ENCODE measurements at regions not wholly inside any gene's neighbourhood (a gene's known extent, or its start where the extent isn't known, plus 50 kb on each side); places are given as distances from the start of the nearest gene placed in this dataset.
A peak's percentile ranks its signal among the peaks of the same experiment; 100 is the strongest.

DNA sequence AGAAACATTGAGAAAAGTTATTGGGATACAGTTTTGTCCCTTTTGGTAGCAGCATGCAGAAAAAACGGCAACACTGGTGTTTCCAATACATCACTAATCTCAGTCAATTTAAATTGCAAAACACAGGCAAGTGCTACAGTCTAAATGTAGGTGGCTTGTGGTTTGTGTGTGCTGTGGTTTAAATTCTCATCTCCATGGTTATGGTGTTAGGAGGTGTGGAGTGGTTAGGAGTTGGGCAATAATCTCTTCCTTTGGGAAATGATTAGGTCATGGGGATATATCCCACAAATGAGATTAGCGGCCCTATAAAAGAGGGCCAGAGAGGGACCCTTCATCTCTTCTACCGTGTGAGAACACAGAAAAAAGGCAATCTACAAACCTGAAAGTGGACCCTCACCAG is 1344.3 kb downstream of the ADGRL3 start:
- peaks cover 0 to under 1% of the 10 kb centered on the region in 2 donors for H3K9me3 ChIP-seq
- intact Hi-C loops (cut with DNase I) = no loop called here
- no peaks in the 10 kb centered on the region for H3K4me1 ChIP-seq
- TF ChIP-seq, protein P1, sequence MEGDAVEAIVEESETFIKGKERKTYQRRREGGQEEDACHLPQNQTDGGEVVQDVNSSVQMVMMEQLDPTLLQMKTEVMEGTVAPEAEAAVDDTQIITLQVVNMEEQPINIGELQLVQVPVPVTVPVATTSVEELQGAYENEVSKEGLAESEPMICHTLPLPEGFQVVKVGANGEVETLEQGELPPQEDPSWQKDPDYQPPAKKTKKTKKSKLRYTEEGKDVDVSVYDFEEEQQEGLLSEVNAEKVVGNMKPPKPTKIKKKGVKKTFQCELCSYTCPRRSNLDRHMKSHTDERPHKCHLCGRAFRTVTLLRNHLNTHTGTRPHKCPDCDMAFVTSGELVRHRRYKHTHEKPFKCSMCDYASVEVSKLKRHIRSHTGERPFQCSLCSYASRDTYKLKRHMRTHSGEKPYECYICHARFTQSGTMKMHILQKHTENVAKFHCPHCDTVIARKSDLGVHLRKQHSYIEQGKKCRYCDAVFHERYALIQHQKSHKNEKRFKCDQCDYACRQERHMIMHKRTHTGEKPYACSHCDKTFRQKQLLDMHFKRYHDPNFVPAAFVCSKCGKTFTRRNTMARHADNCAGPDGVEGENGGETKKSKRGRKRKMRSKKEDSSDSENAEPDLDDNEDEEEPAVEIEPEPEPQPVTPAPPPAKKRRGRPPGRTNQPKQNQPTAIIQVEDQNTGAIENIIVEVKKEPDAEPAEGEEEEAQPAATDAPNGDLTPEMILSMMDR (IDR thresholded peaks at IDR 0.05) = no peak
- no peak for DNase-seq
- no peak overlapping the region for H3K27ac ChIP-seq
- no peak overlapping the region for H3K4me3 ChIP-seq
- H3K27me3 ChIP-seq = no peaks in the 10 kb centered on the region
- H3K36me3 ChIP-seq = no peaks in the 10 kb centered on the region
- no peak for ATAC-seq

DNA sequence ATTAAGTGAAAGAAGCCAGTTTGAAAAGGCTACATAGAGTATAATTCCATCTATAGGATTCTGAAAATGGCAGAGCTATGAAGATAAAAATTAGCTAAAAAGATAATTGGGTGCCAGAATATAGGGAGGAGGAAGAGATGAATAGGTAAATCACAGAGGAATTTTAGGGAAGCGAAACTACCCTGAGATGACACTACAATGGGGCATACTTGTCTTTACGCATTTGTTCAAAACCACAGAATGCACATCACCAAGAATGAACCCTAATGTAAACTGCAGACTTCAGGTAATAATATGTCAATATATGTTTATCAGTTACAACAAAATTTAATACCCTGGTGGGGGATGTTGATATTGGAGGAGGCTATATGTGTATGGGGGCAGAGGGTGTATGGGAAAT is 1342.9 kb downstream of the ADGRL3 start:
- Histone ChIP-seq H3K4me3 (no peak overlapping the region), H3K36me3 (no peaks in the 10 kb centered on the region), H3K9me3 (peaks cover 0 to 9% of the 10 kb centered on the region in 2 donors), H3K27me3 (no peaks in the 10 kb centered on the region), H3K27ac (no peak overlapping the region), H3K4me1 (no peaks in the 10 kb centered on the region)
- intact Hi-C loops (cut with DNase I) = no loop called here
- ATAC-seq = no peak
- no peak for DNase-seq
- TF ChIP-seq, protein P1 (IDR thresholded peaks at IDR 0.05) = no peak

DNA sequence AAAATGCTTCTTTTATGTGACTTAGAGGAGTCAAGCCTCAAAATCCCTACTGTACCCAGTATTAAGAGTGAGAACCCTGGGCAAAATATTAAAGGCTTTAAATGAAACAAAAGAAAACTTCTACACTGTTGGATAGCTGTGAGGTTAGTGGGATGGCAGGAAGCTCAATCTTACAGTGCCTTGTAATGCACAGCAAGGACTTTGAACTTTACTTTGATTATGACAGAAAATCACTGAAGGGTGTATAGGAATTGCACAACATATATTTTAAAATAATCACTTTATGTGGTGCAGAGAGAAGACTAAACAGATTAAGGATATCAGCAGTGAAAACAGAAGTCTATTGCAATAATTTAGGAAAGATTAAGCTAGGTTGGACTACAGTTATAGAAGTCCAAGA is 1333.4 kb downstream of the ADGRL3 start:
- Histone ChIP-seq H3K27ac (no peak overlapping the region), H3K9me3 (peaks cover 0 to 2% of the 10 kb centered on the region in 2 donors), H3K27me3 (no peaks in the 10 kb centered on the region), H3K36me3 (no peaks in the 10 kb centered on the region), H3K4me1 (no peaks in the 10 kb centered on the region), H3K4me3 (no peak overlapping the region)
- DNase-seq (no peak), ATAC-seq (no peak)
- TF ChIP-seq, protein P1 (IDR thresholded peaks at IDR 0.05) = no peak
- intact Hi-C loops (cut with DNase I) = no loop called here

DNA sequence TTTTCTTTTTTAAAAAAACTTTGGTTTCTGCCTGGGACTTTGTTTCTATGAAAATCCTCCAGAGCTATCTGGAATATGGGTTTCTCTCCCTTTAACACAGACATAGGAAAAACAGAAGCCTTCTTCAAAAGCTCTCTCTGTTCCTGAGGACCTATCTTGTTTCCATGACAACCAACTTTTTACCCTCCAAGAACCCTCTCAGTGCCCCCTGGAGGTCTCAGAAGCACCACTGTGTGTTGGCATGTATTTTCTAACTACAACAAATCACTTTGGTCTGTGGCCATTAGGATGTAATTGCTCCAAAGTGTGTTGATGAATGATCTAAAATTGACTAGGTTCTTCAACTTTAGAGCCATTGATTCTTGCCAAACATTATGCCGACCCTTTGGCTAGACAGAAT is 1331.6 kb downstream of the ADGRL3 start:
- TF ChIP-seq, protein P1 (IDR thresholded peaks at IDR 0.05) = no peak
- H3K27ac ChIP-seq = no peak overlapping the region
- no peak for ATAC-seq

DNA sequence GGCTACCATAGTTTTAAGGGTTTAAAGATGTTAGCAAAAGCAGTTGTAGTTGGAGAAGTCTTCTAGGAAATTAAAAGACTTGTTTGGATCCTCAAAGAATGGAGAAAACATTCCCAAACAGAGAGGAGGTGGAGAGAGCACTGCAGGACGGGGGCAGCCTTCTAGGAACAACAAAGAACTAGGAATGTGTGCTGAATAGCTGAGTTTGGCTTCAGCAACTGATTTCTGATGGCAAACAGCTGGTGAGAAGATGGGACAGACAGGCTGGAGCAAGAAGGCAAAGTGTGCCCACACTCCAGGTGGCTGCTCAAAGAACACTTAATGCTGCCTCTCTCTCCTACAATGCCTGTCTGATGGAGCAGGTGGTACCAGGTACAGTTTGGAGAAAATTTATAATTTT is 1331.1 kb downstream of the ADGRL3 start:
- no peaks in the 10 kb centered on the region for H3K27me3 ChIP-seq
- intact Hi-C loops (cut with DNase I) = no loop called here
- H3K4me3 ChIP-seq = no peak overlapping the region
- TF ChIP-seq, protein P1 (IDR thresholded peaks at IDR 0.05) = no peak
- DNase-seq (peak in 2 of 4 donors; percentile 23 to 33), ATAC-seq (no peak)
- peaks cover 0 to 2% of the 10 kb centered on the region in 2 donors for H3K9me3 ChIP-seq
- H3K36me3 ChIP-seq = no peaks in the 10 kb centered on the region
- no peak overlapping the region for H3K27ac ChIP-seq
- no peaks in the 10 kb centered on the region for H3K4me1 ChIP-seq

More for the DNA sequence above, 1331.6 kb downstream of the ADGRL3 start:
- intact Hi-C loops (cut with DNase I) = no loop called here
- Histone ChIP-seq H3K36me3 (no peaks in the 10 kb centered on the region), H3K9me3 (peaks cover 0 to 2% of the 10 kb centered on the region in 2 donors), H3K27me3 (no peaks in the 10 kb centered on the region), H3K4me3 (no peak overlapping the region), H3K4me1 (no peaks in the 10 kb centered on the region)
- DNase-seq = no peak
